PC-9 (cell line): ENCODE measurements at regions not wholly inside any gene's neighbourhood (a gene's known extent, or its start where the extent isn't known, plus 50 kb on each side); places are given as distances from the start of the nearest gene placed in this dataset.
A peak's percentile ranks its signal among the peaks of the same experiment; 100 is the strongest.

Experiments
- BruUV-seq: library from RNA; stranded (reverse); fragments of 400-500 nt; replicated peaks from 2 replicates; lab custom pipeline; 2021; lab: Mats Ljungman, UMichigan
- CTCF ChIA-PET: fragments of 300-600 bp; sonication (Branson Sonifier 250); formaldehyde crosslinking; loops from one replicate; lab custom pipeline; 2022; ENCODE audit warnings: antibody characterized with exemption; lab: Charles Lee
- POLR2A ChIA-PET: fragments of 300-600 bp; sonication (Branson Sonifier 250); formaldehyde crosslinking; loops from one replicate; lab custom pipeline; 2022; ENCODE audit warnings: antibody characterized with exemption; ENCODE audit not compliant: unreplicated experiment; lab: Charles Lee
- DNase-seq, 2 experiments: peaks; one replicate each; pipeline versions ENCODE4 v3.0.0 to v3.0.0-alpha.2; 2015 to 2022; ENCODE audit warnings: mixed read lengths in 1 of 2
- H2AFZ ChIP-seq: fragments of 200-600 bp; sonication (generic); 2 replicates; pipeline ENCODE4 v1.8.1; 2017; ENCODE audit warnings: antibody characterized with exemption
- H3F3A ChIP-seq: fragments of 200-600 bp; sonication (generic); 2 replicates; pipeline ENCODE4 v1.8.1; 2017; ENCODE audit warnings: antibody characterized with exemption, mild to moderate bottlenecking, low read depth; ENCODE audit not compliant: insufficient read depth
- H3K27ac ChIP-seq: fragments of 200-600 bp; sonication (generic); 2 replicates; pipeline ENCODE4 v1.6.1; 2016; ENCODE audit warnings: mixed run types
- H3K27me3 ChIP-seq: fragments of 200-600 bp; sonication (generic); 2 replicates; pipeline ENCODE4 v1.6.1; 2016; ENCODE audit warnings: low read depth, mixed run types; ENCODE audit not compliant: insufficient read depth
- H3K36me3 ChIP-seq: fragments of 200-600 bp; sonication (generic); 2 replicates; pipeline ENCODE4 v1.6.1; 2016; ENCODE audit warnings: low read depth, mixed run types
- H3K4me1 ChIP-seq: fragments of 200-600 bp; sonication (generic); replicated peaks from 2 replicates; pipeline ENCODE4 v1.6.1; 2016; ENCODE audit warnings: mixed run types; ENCODE audit not compliant: insufficient read depth
- H3K4me2 ChIP-seq: fragments of 200-600 bp; sonication (generic); 2 replicates; pipeline ENCODE4 v1.6.1; 2017; ENCODE audit warnings: mixed run types
- H3K4me3 ChIP-seq: fragments of 200-600 bp; sonication (generic); 2 replicates; pipeline ENCODE4 v1.6.1; 2016; ENCODE audit warnings: mixed run types
- H3K79me2 ChIP-seq: fragments of 200-600 bp; sonication (generic); 2 replicates; pipeline ENCODE4 v1.6.1; 2017; ENCODE audit warnings: low read depth, mixed run types
- H3K9me2 ChIP-seq: fragments of 200-600 bp; sonication (generic); 2 replicates; pipeline ENCODE4 v1.8.1; 2017; ENCODE audit warnings: mild to moderate bottlenecking; ENCODE audit not compliant: insufficient read depth
- H3K9me3 ChIP-seq: fragments of 200-600 bp; sonication (generic); 2 replicates; pipeline ENCODE4 v1.8.1; 2016; ENCODE audit warnings: low read depth; ENCODE audit not compliant: insufficient read depth
- H4K20me1 ChIP-seq: fragments of 200-600 bp; sonication (generic); 2 replicates; pipeline ENCODE4 v1.8.1; 2017; ENCODE audit not compliant: insufficient read depth
- EZH2 ChIP-seq: fragments of 200-600 bp; sonication (generic); IDR thresholded peaks from 2 replicates; pipeline ENCODE4 v1.8.0; 2017; ENCODE audit warnings: antibody characterized with exemption, low read depth
- intact Hi-C: fragments of 100-400 bp; cut with micrococcal nuclease; formaldehyde crosslinking; loops from one replicate; pipeline ENCODE4 v1.10.0; 2022; ENCODE audit not compliant: unreplicated experiment
- TF ChIP-seq, protein P1 (sequence below): fragments of 200-600 bp; sonication (generic); conservative IDR thresholded peaks from 2 replicates; pipeline ENCODE4 v1.6.1; 2017; ENCODE audit warnings: mixed run types, antibody characterized with exemption, mild to moderate bottlenecking, moderate library complexity

DNA sequence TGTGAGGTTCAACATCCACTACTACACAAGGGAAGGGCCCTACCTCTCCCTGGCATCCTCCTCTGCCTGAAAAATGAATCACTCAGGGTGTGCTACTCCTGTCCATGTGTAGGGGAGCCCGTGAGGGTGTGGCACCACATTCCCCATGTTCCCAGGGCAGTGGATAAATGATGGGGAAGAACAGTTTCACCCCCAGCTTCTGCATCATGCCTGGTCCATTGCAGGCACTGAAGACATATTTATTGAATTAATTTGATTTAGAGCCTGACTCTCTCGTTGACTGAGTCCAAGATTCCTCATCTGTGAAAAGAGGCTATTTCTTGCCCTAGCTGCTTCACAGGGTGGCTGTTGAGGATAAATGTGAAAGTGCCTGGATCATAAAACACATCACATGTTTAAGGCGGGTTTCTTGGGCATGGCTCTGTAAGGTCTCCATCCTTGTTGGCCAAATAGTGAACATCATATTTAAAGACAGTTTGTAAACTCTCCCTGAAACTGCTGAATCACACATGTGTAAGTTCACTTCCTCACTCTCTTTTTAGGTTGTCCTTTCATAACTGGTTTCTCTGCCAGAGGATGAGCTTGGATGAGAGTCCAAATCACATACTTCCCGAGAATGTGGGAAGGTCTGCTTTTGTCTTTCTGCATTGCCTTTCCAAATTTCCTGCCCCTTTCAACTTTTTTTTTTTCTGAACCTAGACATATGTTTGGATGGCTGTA is 79.7 kb upstream of the FYN start:
- no peak overlapping the region for H3K4me3 ChIP-seq
- H3K4me1 ChIP-seq, result peaks cover 14% of the 10 kb centered on the region
- H3K79me2 ChIP-seq, result no peaks in the 10 kb centered on the region
- no peak overlapping the region for H3K27ac ChIP-seq
- ChIA-PET POLR2A (no interaction called here), CTCF (no interaction called here)
- H3K9me3 ChIP-seq, result no peaks in the 10 kb centered on the region; the same call in 1 of the 2 replicates
- H3F3A ChIP-seq, result no peaks in the 10 kb centered on the region
- no peaks in the 10 kb centered on the region for H3K27me3 ChIP-seq
- DNase-seq, result peak; percentile 12 to 57
- no peaks in the 10 kb centered on the region for H3K36me3 ChIP-seq
- no peak overlapping the region for H2AFZ ChIP-seq
- H3K9me2 ChIP-seq, result no peaks in the 10 kb centered on the region
- no peaks in the 10 kb centered on the region for H4K20me1 ChIP-seq
- TF ChIP-seq, protein P1, sequence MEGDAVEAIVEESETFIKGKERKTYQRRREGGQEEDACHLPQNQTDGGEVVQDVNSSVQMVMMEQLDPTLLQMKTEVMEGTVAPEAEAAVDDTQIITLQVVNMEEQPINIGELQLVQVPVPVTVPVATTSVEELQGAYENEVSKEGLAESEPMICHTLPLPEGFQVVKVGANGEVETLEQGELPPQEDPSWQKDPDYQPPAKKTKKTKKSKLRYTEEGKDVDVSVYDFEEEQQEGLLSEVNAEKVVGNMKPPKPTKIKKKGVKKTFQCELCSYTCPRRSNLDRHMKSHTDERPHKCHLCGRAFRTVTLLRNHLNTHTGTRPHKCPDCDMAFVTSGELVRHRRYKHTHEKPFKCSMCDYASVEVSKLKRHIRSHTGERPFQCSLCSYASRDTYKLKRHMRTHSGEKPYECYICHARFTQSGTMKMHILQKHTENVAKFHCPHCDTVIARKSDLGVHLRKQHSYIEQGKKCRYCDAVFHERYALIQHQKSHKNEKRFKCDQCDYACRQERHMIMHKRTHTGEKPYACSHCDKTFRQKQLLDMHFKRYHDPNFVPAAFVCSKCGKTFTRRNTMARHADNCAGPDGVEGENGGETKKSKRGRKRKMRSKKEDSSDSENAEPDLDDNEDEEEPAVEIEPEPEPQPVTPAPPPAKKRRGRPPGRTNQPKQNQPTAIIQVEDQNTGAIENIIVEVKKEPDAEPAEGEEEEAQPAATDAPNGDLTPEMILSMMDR, result no peak
- TF ChIP-seq EZH2, result no peak
- intact Hi-C loops, result no loop called here
- H3K4me2 ChIP-seq, result no peak overlapping the region
- BruUV-seq, result no TSS peak

DNA sequence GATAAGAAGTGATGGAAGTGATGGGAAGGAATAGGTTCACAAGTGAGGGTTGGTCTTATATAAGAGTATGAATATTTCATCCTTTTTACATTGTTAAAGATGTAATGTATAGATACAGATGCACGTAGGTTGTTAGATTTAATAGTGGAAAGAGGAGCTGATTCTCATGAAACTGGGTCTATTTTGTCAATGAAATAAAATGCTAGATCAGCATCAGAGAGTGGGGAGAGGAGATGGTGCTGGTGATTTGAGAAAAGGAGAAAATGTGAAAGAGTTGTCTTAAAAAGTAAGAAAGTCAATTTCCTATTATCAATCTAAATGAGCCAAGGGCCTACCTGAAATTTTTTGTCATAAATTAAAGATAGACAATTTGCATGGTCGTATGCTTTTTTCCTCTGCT is 82.8 kb upstream of the FYN start:
- peaks cover 14% of the 10 kb centered on the region for H3K4me1 ChIP-seq
- ChIA-PET CTCF (no interaction called here), POLR2A (no interaction called here)
- H2AFZ ChIP-seq, result no peak overlapping the region
- H3K27ac ChIP-seq, result no peak overlapping the region
- no peak overlapping the region for H3K4me3 ChIP-seq
- TF ChIP-seq, protein P1, result no peak
- no peak for TF ChIP-seq EZH2
- DNase-seq, result no peak
- no peaks in the 10 kb centered on the region; the same call in 1 of the 2 replicates for H3K9me3 ChIP-seq
- H3K4me2 ChIP-seq, result no peak overlapping the region
- no peaks in the 10 kb centered on the region for H4K20me1 ChIP-seq
- H3K9me2 ChIP-seq, result no peaks in the 10 kb centered on the region
- no peaks in the 10 kb centered on the region for H3F3A ChIP-seq
- no peaks in the 10 kb centered on the region for H3K79me2 ChIP-seq
- intact Hi-C loops, result no loop called here
- H3K36me3 ChIP-seq, result no peaks in the 10 kb centered on the region
- no peaks in the 10 kb centered on the region for H3K27me3 ChIP-seq
- no TSS peak for BruUV-seq

DNA sequence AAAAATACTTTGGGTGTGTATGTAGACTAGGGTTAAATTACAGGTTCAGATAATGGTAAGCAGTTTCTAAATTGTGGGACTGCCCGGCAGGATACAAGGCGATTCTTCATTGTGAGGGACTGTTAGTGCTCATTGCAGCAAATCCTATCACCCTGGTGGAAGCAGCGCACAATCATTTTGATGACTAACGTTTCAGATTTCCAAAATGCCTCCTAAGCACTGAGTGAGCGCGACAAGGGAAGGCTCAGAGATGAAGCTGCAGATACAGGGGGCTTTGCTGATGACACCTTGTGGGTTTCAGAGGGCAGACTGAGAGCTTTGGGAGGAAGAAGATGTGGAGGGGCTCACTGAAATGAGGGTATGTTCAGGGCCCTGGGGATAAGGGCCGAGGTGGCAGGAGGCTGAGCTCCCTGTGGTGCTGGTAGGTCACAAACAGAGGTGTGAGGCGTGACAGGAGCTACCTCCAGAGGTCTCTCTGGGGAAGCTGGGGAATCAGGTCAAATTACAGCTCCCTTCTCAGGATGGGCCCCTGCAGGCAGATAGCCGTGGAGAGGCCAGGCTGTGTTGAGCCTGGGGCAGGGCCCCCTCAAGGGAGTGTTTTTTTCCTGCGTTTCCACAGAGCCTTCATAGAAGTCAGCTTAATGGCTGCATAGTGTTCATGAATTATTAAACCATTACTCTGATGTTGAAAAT is 84.5 kb upstream of the FYN start:
- no peaks in the 10 kb centered on the region; the same call in none of the 2 replicates for H3K9me3 ChIP-seq
- H3K4me3 ChIP-seq, result no peak overlapping the region
- intact Hi-C loops, result no loop called here
- no peak overlapping the region for H2AFZ ChIP-seq
- ChIA-PET POLR2A (no interaction called here), CTCF (interaction anchor here (0.7 to 0.8 kb wide), 2 partner anchors 30 to 549 kb away, joined by 3 to 5 read pairs; no protein-coding TSS in a partner anchor)
- H3K4me1 ChIP-seq, result peaks cover 5% of the 10 kb centered on the region
- TF ChIP-seq EZH2, result no peak
- TF ChIP-seq, protein P1, result no peak
- H3K9me2 ChIP-seq, result no peaks in the 10 kb centered on the region
- no peaks in the 10 kb centered on the region for H3F3A ChIP-seq
- no peak overlapping the region for H3K4me2 ChIP-seq
- no peaks in the 10 kb centered on the region for H4K20me1 ChIP-seq
- H3K36me3 ChIP-seq, result no peaks in the 10 kb centered on the region
- no peaks in the 10 kb centered on the region for H3K79me2 ChIP-seq
- no peak overlapping the region for H3K27ac ChIP-seq
- no peak for DNase-seq
- BruUV-seq, result no TSS peak
- no peaks in the 10 kb centered on the region for H3K27me3 ChIP-seq
